ENCODE measurements at regions not wholly inside any gene's neighbourhood (a gene's known extent, or its start where the extent isn't known, plus 50 kb on each side); places are given as distances from the start of the nearest gene placed in this dataset.
A peak's percentile ranks its signal among the peaks of the same experiment; 100 is the strongest.
"Not testable (repeated sequence)": the region's sequence is repeated elsewhere in the genome, so short reads cannot be mapped to it uniquely, and the experiment has no call there.

DNA sequence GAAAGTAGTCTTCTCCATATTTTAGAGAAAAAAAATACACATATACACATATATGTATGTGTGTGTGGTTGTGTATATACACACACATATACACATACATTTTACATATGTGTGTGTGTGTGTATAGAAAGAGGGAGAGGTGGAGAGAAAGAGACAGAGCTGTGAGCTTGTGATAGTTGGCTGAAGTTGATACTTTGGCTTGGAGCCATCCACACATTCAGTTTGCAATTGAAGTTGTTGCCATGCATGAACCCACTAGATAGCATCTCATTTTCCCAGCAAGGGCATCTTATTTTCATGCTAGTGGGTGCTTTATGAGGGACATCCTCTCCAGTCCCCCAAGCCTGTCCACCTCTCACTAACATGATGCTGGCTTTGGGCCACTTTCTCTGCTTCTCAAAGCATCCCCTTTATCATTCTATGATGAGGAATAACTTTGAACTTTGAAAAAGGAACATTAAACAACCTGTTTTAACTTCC lies 228.6 kb downstream of the ZNF621 start:
- DNase-seq (ENCODE audit: low read depth), result no peak

GRCh38 chr3:40753951-40754350 lies 229.2 kb downstream of the ZNF621 start:
- DNase-seq (ENCODE audit: low read depth), result no peak

GRCh38 chr3:40754994-40755393 lies 230.2 kb downstream of the ZNF621 start:
- DNase-seq (ENCODE audit: low read depth), result no peak

- no peak for DNase-seq (ENCODE audit: low read depth)
Observed at GRCh38 chr3:40756500-40756899, 231.7 kb downstream of the ZNF621 start.

- DNase-seq (ENCODE audit: low read depth), result not testable (repeated sequence)
Observed at GRCh38 chr3:40762771-40763170, 238.0 kb downstream of the ZNF621 start.

GRCh38 chr3:40763807-40764206 lies 239.0 kb downstream of the ZNF621 start:
- no peak for DNase-seq (ENCODE audit: low read depth)

- no peak for DNase-seq (ENCODE audit: low read depth)
Observed at GRCh38 chr3:40764747-40765146, 240.0 kb downstream of the ZNF621 start.

GRCh38 chr3:40765884-40766283 lies 241.1 kb downstream of the ZNF621 start:
- no peak for DNase-seq (ENCODE audit: low read depth)

GRCh38 chr3:40766396-40766795 lies 241.6 kb downstream of the ZNF621 start:
- DNase-seq (ENCODE audit: low read depth), result no peak

DNA sequence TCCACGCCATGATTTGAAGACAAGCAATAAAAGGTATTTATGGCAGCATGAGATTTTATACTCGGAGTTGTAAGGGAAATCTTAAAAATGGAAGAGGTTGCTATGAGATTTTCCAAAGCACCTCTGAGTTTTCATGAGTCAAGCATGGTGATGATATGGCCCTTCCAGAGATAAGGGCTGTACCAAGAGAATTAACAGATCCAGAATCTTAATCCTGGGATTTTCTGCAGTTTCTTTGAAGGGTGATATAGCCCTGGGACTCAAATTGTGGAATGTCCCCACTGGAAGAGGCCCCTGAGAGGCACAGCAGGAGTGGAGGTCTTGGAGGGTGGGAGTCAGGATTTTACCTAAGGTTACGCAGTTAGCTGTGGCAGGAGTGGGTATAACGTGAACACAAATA lies 243.3 kb downstream of the ZNF621 start:
- no peak for DNase-seq (ENCODE audit: low read depth)

DNA sequence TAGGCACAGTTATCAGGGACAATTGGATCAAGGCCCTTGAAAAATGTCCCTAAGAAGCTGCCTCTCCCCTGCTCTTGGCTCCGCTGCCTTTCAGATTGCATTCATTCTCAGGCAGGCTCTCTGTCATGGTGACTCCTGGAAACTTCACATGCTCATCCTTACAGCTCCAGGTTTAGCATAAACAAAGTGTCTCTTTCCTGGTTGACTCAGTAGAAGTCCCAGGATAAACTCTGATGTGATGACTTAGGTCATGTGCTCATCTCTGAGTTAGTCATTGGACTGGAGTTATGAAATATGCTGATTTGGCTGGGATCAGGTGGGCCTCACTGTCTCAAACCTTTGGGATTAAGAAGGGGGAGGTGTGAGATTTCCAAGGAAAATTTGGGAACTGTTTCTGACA lies 243.8 kb downstream of the ZNF621 start:
- DNase-seq (ENCODE audit: low read depth), result peak; percentile 9

DNA sequence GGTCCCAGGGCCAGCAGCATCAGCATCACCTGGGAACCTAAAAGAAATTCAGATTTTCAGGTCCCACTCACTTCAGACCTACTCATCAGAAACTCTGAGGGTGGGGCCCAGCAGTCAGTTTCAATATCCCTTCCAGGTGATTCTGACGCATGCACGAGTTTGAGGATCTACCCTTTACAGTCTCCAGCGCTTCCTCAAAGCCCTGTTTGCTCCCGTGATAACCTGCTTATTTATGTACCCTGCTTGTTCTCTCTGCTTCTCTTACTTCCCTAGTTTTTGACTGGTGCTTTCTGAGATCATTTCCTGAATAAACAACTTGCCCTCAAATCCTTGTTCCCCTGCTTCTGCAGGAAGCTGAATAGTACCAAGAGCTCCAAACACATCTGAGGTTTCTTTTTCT lies 245.3 kb downstream of the ZNF621 start:
- DNase-seq (ENCODE audit: low read depth), result no peak

DNA sequence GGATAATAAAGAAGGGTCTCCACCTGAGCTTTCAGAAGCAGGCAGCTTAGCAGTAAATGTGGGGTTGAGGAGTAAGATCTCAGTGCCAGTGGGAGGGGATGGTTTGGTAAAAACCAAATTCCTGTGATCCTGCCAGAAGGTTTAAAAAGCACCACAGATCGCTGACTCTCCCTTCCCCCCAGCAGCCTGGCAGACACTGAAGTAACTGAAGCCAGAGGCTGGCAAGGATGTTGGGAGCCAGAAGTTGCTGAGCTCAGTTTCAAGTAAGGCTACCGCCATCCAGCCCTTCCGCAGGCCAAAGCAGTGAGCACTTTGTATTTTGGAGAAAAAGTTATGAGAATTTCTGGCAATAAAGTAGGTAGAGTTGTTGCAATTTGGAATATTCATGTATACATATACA lies 246.4 kb downstream of the ZNF621 start:
- DNase-seq (ENCODE audit: low read depth), result no peak

DNA sequence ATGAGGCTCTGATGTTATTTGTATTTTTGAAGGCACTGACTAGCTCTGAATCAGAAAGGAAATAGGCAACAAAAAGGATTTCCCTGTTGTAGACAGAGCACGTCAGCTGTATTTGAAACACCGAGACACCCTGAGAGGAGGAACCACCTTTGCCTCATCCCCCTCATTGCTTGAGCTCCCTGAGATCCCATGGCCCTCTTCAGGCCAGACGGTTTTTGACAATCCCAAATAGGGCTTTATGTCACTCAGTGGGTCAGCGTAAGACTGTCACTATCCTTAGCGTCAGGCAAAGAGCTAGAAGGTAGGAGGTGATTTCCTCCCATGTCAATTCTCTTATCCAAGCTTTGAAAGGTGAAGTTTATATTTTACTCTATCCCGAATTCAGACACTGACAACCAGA lies 254.3 kb downstream of the ZNF621 start:
- no peak for DNase-seq (ENCODE audit: low read depth)

GRCh38 chr3:40780291-40780924 lies 255.6 kb downstream of the ZNF621 start:
- DNase-seq (ENCODE audit: low read depth), result peak; percentile 57

DNA sequence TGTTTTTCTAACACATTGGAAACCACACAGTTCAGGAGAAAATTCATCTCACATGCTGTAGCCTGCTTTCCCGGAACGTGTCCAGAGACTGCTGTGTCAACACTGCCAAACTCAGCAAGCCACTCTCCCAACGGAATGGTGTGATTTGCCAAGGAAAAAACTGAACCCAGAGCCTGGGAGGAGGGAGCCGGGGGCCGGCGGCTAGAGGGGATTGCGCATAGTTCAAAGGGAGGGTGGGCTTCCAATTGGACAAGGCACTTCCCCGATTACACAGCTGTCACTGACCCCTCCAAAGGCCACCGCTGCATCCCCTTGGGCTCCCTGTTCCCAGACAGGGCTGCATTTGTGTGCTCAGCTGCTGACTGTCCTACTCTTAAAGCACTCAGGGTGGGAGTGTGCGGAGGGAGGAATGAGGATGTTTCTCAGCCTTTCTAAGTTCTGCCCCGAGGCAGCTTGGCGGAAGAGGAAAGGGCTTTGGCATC lies 256.2 kb downstream of the ZNF621 start:
- DNase-seq (ENCODE audit: low read depth), result peak; percentile 29

GRCh38 chr3:40782111-40782721 lies 257.5 kb downstream of the ZNF621 start:
- DNase-seq (ENCODE audit: low read depth), result no peak

DNA sequence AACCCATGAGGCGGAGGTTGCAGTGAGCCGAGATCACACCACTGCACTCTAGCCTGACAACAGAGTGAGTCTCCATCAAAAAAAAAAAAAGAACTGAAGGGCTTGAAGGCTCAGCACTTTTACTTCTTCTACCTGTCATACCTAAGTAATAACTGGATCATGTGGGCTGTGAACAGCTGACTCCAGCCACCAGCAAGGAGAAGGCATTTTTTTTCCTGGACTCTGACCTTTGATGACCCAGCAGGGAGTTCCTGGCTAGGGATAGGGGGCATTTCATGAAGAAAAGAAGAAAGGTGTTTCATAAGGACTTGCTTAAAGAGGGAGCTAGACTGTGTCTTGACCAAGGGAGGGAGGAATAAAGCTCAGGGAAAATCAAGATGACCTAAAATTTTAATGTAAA lies 266.0 kb downstream of the ZNF621 start:
- DNase-seq (ENCODE audit: low read depth), result no peak

GRCh38 chr3:40793730-40794129 lies 269.0 kb downstream of the ZNF621 start:
- no peak for DNase-seq (ENCODE audit: low read depth)

DNA sequence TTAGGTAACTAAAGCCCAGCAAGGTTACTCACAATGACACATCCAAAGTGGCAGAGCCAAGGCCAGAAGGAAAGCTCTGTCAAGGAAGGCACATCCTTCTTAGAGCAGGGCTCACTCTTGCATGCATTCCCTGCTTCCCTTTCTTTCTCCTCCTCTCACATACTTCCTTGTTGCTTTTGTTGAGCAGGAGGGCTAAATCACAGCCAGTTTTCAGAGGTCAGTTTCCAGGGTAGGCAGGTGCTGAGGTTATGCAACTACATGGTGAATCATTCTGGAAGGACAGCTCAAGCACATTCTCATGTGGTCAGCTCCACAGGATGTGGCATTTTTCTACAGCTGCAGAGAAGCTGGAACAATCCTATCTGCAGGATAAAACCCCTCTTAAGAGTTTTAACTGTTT lies 275.6 kb downstream of the ZNF621 start:
- peak; percentile 90 for DNase-seq (ENCODE audit: low read depth)

GRCh38 chr3:40801284-40801741 lies 276.6 kb downstream of the ZNF621 start:
- DNase-seq (ENCODE audit: low read depth), result peak; percentile 26

GRCh38 chr3:40803311-40803710 lies 278.6 kb downstream of the ZNF621 start:
- DNase-seq (ENCODE audit: low read depth), result no peak

GRCh38 chr3:40805456-40805855 lies 280.7 kb downstream of the ZNF621 start:
- no peak for DNase-seq (ENCODE audit: low read depth)

DNA sequence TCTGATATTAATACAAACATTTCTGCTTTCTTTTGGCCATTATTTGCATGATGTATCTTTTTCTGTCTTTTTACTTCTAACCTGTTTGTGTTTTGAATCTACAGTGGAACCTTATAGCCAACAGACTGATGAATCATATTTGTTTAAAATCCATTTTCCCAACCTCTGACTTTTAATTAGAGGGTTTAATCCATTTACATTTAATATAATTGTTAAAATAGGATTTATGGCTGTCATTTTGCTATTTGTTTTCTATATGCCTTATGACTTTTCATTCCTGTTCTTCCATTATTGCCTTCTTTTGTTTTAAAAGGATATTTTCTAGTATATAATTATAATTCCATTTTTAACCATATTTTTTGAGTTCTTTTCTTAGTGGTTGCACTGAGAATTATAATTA lies 286.1 kb downstream of the ZNF621 start:
- DNase-seq (ENCODE audit: low read depth), result no peak

Measured in M059J (cell line).